Erythroblast (primary cell): ENCODE measurements at regions not wholly inside any gene's neighbourhood (a gene's known extent, or its start where the extent isn't known, plus 50 kb on each side); places are given as distances from the start of the nearest gene placed in this dataset.

Source experiments
- DNase-seq, 2 experiments: peaks; one replicate each; lab custom pipeline; 2025; lab: John Stamatoyannopoulos, UW
- GATA1 ChIP-seq: IDR thresholded peaks from 2 replicates; pipeline ENCODE4 v1.6.1; 2011; ENCODE audit warnings: low read depth, mild to moderate bottlenecking, control low read depth, low read length, moderate library complexity
- POLR2A ChIP-seq: IDR thresholded peaks from 2 replicates; pipeline ENCODE4 v1.6.1; 2011; ENCODE audit warnings: mild to moderate bottlenecking, low read length

DNA sequence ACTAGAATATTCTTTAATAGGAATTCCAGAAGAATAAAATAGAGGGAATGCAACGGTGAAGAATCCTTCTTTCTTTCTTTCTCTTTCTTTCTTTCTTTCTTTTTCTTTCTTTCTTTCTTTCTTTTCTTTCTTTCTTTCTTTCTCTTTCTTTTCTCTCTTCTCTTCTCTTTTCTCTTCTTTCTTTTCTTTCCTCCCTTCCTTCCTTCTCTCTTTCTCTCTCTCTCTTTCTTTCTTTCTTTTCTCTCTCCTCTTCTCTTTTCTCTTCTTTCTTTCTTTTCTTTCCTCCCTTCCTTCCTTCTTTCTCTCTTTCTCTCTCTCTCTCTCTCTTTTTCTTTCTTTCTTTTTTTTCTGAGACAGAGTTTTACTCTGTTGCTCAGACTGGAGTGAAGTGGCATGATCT lies 160.8 kb upstream of the PRICKLE1 start:
- no peak for TF ChIP-seq GATA1
- DNase-seq = no peak

GRCh38 chr12:42749239-42749638 lies 159.7 kb upstream of the PRICKLE1 start:
- no peak for TF ChIP-seq POLR2A
- no peak for DNase-seq

GRCh38 chr12:42744539-42745182 lies 155.1 kb upstream of the PRICKLE1 start:
- TF ChIP-seq POLR2A (no peak), GATA1 (no peak)
- DNase-seq = no peak

- TF ChIP-seq GATA1 = no peak
- TF ChIP-seq POLR2A = no peak
- DNase-seq = no peak
Measured at GRCh38 chr12:42742716-42743115, 153.2 kb upstream of the PRICKLE1 start.

GRCh38 chr12:42741771-42742510 lies 152.4 kb upstream of the PRICKLE1 start:
- DNase-seq = no peak
- TF ChIP-seq GATA1 = no peak
- no peak for TF ChIP-seq POLR2A

GRCh38 chr12:42741091-42741490 lies 151.5 kb upstream of the PRICKLE1 start:
- no peak for TF ChIP-seq GATA1
- TF ChIP-seq POLR2A = no peak
- no peak for DNase-seq

GRCh38 chr12:42737398-42737797 lies 147.9 kb upstream of the PRICKLE1 start:
- no peak for TF ChIP-seq GATA1
- TF ChIP-seq POLR2A = no peak
- DNase-seq = no peak

DNA sequence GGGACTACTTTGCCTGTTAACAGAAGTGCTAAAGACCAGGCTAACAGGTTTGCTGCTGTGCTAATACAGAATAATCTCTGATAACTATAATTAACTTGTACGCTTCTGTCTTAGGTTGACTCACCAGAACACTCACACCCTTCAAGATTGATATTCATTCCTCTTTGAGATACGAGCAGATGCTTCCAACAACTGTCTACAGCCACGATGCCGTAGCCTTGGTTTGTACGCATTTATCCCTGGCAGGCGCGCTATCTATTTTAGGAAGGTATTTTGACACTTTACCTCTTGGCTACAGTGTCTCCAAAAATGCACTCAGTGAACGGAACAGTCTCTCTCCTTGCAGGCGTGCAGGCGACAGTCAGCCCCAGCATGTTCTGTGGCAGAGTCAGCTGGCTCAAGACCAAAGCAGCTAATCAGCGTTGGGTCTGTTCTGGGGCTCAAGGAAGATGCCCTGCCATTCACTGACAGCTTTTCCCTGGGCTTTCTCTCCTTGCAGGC lies 146.4 kb upstream of the PRICKLE1 start:
- TF ChIP-seq POLR2A (no peak), GATA1 (no peak)
- no peak for DNase-seq

- DNase-seq = no peak
- TF ChIP-seq GATA1 = no peak
- TF ChIP-seq POLR2A = no peak
Measured at GRCh38 chr12:42733911-42734310, 144.4 kb upstream of the PRICKLE1 start.

- TF ChIP-seq GATA1 = no peak
- no peak for TF ChIP-seq POLR2A
- no peak for DNase-seq
Measured at GRCh38 chr12:42732908-42733411, 143.4 kb upstream of the PRICKLE1 start.

- DNase-seq = no peak
- no peak for TF ChIP-seq POLR2A
- no peak for TF ChIP-seq GATA1
Measured at GRCh38 chr12:42730291-42730690, 140.7 kb upstream of the PRICKLE1 start.

GRCh38 chr12:42729535-42729900 lies 140.0 kb upstream of the PRICKLE1 start:
- no peak for TF ChIP-seq GATA1
- TF ChIP-seq POLR2A = no peak
- DNase-seq = no peak

DNA sequence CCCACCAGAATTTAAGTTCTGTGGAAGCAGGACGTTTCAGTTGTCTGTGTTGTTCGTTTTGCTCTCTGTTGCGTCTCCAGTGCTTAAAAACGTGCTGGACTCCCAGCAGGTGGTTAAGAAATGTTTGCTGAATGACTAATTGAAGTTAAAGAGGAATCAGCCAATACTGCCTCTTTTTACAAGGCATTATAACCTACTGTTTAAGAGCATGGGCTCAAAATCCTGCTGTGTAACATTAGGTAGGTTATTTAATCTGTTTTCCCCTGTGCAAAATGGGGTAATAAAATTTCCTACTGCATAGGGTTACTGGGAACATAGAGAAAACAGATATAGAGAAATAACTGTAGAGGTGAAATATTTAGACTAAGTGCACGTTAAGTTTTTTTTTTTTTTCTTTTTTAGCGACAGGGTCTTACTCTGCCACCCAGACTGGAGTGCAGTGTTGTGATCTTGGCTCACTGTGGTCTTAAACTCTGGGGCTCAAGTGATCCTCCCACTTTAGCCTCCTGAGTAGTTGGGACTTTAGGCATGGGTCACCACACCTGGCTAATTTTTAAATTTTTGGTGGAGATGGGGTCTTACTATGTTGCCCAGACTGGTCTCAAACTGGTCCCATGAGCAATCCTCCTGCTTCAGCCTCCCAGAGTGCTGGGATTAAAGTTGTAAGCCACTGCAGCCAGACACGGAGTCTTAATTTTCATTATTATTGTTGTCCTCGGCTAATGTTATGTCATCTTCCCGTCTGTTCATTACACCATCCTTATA lies 139.4 kb upstream of the PRICKLE1 start:
- TF ChIP-seq POLR2A = no peak
- no peak for DNase-seq

DNA sequence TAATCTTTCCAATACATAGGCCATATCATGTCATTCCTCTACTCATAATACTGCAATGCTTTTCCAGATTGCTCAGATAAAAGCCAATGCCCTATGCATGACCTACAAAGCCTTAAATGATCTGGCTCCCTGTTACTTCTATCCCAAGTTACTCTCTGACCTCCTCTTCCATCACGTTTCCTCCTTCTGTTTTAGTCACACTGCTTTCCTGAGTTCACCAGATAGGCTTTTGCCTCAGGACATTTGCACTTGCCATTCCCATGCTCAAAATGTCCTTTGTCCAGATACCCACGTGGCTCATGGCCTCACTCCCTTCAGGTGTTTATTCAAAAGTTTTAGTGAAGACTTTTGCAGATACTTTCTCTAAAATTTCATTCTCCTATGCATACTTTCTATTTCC lies 138.7 kb upstream of the PRICKLE1 start:
- TF ChIP-seq POLR2A (no peak), GATA1 (no peak)
- DNase-seq = no peak

GRCh38 chr12:42725809-42726208 lies 136.3 kb upstream of the PRICKLE1 start:
- no peak for TF ChIP-seq GATA1
- no peak for TF ChIP-seq POLR2A
- no peak for DNase-seq
